Transverse colon (tissue), 4 donors: ENCODE measurements at regions not wholly inside any gene's neighbourhood (a gene's known extent, or its start where the extent isn't known, plus 50 kb on each side); places are given as distances from the start of the nearest gene placed in this dataset.

Experiments
- DNase-seq: peaks from one replicate; pipeline ENCODE4 v3.0.0-alpha.2; 2019
- H3K27ac ChIP-seq, 4 donors: fragments of 200-600 bp; sonication (generic); 2 replicates each; pipeline ENCODE4 v1.5.1; 2016 to 2018; ENCODE audit warnings: inconsistent platforms in 4 of 4
- H3K27me3 ChIP-seq: fragments of 200-600 bp; sonication (generic); 2 replicates; pipeline ENCODE4 v1.5.1; 2017; ENCODE audit warnings: inconsistent platforms
- H3K36me3 ChIP-seq, 4 donors: fragments of 200-600 bp; sonication (generic); 2 replicates each; pipeline ENCODE4 v1.5.1; 2017 to 2019; ENCODE audit warnings: inconsistent platforms in 4 of 4
- H3K4me1 ChIP-seq, 4 donors: fragments of 200-600 bp; sonication (generic); 2 replicates each; pipeline ENCODE4 v1.5.1; 2017 to 2020; ENCODE audit warnings: inconsistent platforms in 4 of 4
- H3K4me3 ChIP-seq, 4 donors: fragments of 200-600 bp; sonication (generic); 1 replicate in 1 of 4; 2 replicates in 3 of 4; pipeline versions ENCODE4 v1.5.1 to v1.6.1; 2017 to 2019; ENCODE audit warnings: inconsistent platforms in 4 of 4
- H3K9me3 ChIP-seq, 2 donors: fragments of 200-600 bp; sonication (generic); 2 replicates each; pipeline ENCODE4 v1.5.1; 2017 to 2019; ENCODE audit warnings: inconsistent platforms in 2 of 2
- EP300 ChIP-seq: sonication (generic); formaldehyde crosslinking; IDR thresholded peaks from one replicate; pipeline ENCODE4 v1.6.1; 2017; ENCODE audit warnings: antibody characterized with exemption, low read depth
- POLR2A ChIP-seq: fragments of 450-650 bp; IDR thresholded peaks from one replicate; pipeline ENCODE4 v1.6.1; 2016; ENCODE audit warnings: antibody characterized with exemption, mild to moderate bottlenecking, moderate library complexity
- POLR2AphosphoS5 ChIP-seq, 3 donors: sonication (generic); formaldehyde crosslinking; IDR thresholded peaks; one replicate each; pipeline ENCODE4 v1.6.1; 2016; ENCODE audit warnings: antibody characterized with exemption in 3 of 3
- WGBS, 2 donors: methylation state at CpG; one replicate each; pipeline ENCODE4 v1.1.5; 2018; ENCODE audit warnings: low coverage in 1 of 2; 5-methylcytosine and 5-hydroxymethylcytosine counted together
- in situ Hi-C, 4 donors: fragments of 200-750 bp; cut with MboI; loops; one replicate each; pipeline versions ENCODE4 v1.15.0 to v1.15.1; 2017; ENCODE audit warnings: low sequenced_read_pairs in 3 of 4, low pct_ligation_motif_present in 1 of 4, low pct_unique_long_range_greater_than_20kb in 1 of 4
- intact Hi-C: fragments of 100-400 bp; cut with DNase I; formaldehyde crosslinking; loops from one replicate; pipeline ENCODE4 v1.15.1; 2023; ENCODE audit warnings: low total_unique reads
- TF ChIP-seq, protein P1 (sequence below), 5 experiments: fragments of 200-600 bp in 3 of 5; fragments of 450-650 bp in 2 of 5; sonication (generic) in 3 of 5; IDR thresholded peaks; 1 replicate in 2 of 5; 2 replicates in 3 of 5; pipeline ENCODE4 v1.5.1; 2016 to 2017; ENCODE audit warnings: antibody characterized with exemption in 5 of 5, inconsistent platforms in 3 of 5, mild to moderate bottlenecking in 2 of 5, moderate library complexity in 1 of 5

DNA sequence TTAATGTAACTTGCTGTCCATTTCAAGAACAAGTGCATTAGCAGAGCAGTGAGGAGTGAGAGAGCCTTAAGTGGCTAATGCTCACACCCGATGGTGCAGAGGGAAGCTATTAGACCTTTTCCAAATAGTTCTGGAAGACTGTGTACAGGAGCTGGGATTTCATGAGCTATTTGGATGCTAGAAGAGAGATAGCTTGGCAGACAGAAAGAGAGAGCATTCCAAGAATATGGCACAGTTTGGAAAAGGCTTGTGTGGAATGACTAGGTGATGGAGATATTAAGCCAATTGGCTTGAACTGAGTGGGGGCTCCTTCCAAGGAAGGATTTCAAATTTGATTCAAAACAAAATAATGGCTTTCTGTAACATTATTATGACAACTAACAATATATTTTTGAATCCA, 1097.2 kb upstream of the TENM3 start:
- DNase-seq, result no peak
- H3K4me3 ChIP-seq, result no peak overlapping the region
- no peaks in the 10 kb centered on the region for H3K4me1 ChIP-seq
- WGBS, 2 donors, result 60 to 89% methylated on average over 1 of the region's 1 CpG
- intact Hi-C loops, result loop anchor here (10.0 kb wide), 1 partner anchor 379 kb away; no protein-coding TSS in a partner anchor
- no peak for TF ChIP-seq EP300
- no peak for TF ChIP-seq POLR2AphosphoS5 (IDR thresholded peaks at IDR 0.05)
- TF ChIP-seq, protein P1, sequence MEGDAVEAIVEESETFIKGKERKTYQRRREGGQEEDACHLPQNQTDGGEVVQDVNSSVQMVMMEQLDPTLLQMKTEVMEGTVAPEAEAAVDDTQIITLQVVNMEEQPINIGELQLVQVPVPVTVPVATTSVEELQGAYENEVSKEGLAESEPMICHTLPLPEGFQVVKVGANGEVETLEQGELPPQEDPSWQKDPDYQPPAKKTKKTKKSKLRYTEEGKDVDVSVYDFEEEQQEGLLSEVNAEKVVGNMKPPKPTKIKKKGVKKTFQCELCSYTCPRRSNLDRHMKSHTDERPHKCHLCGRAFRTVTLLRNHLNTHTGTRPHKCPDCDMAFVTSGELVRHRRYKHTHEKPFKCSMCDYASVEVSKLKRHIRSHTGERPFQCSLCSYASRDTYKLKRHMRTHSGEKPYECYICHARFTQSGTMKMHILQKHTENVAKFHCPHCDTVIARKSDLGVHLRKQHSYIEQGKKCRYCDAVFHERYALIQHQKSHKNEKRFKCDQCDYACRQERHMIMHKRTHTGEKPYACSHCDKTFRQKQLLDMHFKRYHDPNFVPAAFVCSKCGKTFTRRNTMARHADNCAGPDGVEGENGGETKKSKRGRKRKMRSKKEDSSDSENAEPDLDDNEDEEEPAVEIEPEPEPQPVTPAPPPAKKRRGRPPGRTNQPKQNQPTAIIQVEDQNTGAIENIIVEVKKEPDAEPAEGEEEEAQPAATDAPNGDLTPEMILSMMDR (IDR thresholded peaks at IDR 0.05), result no peak
- TF ChIP-seq POLR2A, result no peak
- no peaks in the 10 kb centered on the region for H3K9me3 ChIP-seq
- H3K27me3 ChIP-seq, result peaks cover 4% of the 10 kb centered on the region
- H3K36me3 ChIP-seq, result no peaks in the 10 kb centered on the region
- no peak overlapping the region for H3K27ac ChIP-seq
- in situ Hi-C loops, result loop anchor here in 2 of 4 donors (10.0 to 25.0 kb wide), 2 partner anchors 379 to 391 kb away; no protein-coding TSS in a partner anchor

DNA sequence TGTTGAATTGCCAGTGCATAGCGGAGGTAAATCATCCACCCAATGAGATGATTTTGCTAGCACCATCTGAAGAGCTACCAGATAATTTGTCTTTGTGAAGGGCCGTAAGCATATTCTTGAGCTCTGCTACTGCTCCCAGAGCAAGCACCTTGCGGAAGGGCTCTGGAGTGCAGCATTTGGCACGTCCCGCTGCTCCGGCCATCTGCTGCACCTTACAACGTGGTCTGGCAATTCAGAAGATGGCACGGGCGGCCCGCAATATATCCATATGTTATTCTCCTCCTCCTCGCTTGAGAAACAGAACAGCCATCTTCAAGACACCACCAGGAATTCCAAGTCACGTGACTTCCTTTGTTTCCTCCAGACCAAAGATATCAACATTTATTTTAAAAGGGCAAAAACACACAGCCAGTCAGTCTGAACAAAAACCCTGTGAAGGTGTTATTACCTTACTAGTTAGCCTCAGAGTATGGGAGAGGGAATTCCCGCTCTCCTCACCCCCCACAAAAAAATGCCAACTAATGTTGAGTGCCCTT, 1095.7 kb upstream of the TENM3 start:
- Histone ChIP-seq H3K27me3 (peaks cover 3% of the 10 kb centered on the region), H3K36me3 (no peaks in the 10 kb centered on the region), H3K4me1 (no peaks in the 10 kb centered on the region), H3K9me3 (no peaks in the 10 kb centered on the region), H3K4me3 (no peak overlapping the region), H3K27ac (no peak overlapping the region)
- DNase-seq, result no peak
- intact Hi-C loops (loop anchor here (10.0 kb wide), 1 partner anchor 377 kb away; no protein-coding TSS in a partner anchor), in situ Hi-C loops (loop anchor here in 2 of 4 donors (10.0 to 25.0 kb wide), 2 partner anchors 377 to 390 kb away; no protein-coding TSS in a partner anchor)
- TF ChIP-seq, protein P1 (IDR thresholded peaks at IDR 0.05), result no peak
- TF ChIP-seq POLR2A (no peak), POLR2AphosphoS5 (IDR thresholded peaks at IDR 0.05) (no peak), EP300 (no peak)
- 85 to 100% methylated on average over 1 to 13 of the region's 13 CpGs for WGBS, 2 donors

DNA sequence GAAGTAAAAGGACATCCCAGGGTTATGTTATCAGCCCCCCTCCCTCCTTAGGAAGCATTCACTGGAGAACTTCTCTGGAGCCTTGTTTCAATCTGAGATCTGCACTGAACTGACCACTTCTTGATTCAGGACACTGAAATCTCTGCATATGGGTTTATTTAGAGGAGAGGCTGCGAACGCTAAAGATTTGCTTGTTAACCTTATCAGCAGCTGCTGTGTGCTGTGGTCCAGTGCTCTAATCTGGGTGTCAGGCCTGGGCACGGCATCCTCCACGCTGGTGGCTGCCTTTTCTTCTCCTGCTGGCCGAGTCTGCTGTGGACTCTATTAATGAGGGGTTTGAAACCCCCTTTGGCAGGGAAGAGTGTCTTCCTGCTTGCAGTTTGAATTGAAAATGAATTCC, 1094.7 kb upstream of the TENM3 start:
- in situ Hi-C loops (loop anchor here in 2 of 4 donors (10.0 to 25.0 kb wide), 2 partner anchors 376 to 389 kb away; no protein-coding TSS in a partner anchor), intact Hi-C loops (loop anchor here (10.0 kb wide), 1 partner anchor 376 kb away; no protein-coding TSS in a partner anchor)
- no peaks in the 10 kb centered on the region for H3K27me3 ChIP-seq
- no peaks in the 10 kb centered on the region for H3K9me3 ChIP-seq
- DNase-seq, result no peak
- TF ChIP-seq, protein P1 (IDR thresholded peaks at IDR 0.05), result no peak
- no peak for TF ChIP-seq POLR2AphosphoS5 (IDR thresholded peaks at IDR 0.05)
- no peak for TF ChIP-seq POLR2A
- no peak for TF ChIP-seq EP300
- H3K27ac ChIP-seq, result no peak overlapping the region
- H3K4me3 ChIP-seq, result no peak overlapping the region
- no peaks in the 10 kb centered on the region for H3K4me1 ChIP-seq
- no peaks in the 10 kb centered on the region for H3K36me3 ChIP-seq
- WGBS, 2 donors, result 82% methylated on average over 5 of the region's 5 CpGs; no CpG with 5 or more reads in 1 of the 2 donors

DNA sequence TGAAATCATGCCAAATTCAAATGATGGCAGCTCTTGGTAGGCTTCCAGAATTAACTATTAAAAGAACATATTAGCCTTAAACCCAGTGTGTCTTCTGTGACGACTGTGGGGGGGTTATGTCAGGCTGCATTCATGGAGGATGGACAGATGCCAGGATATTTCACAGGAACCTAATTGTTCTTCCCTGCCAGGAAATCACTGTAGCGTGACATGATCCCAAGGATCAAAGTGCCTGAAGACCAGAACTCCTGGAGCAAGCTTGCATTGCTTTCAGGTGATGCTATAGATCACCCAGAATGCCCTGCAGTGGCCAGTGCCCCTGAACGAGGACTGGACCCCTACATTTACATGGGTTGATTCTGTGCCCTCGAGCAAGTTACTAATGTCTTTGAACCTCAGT, 1093.0 kb upstream of the TENM3 start:
- in situ Hi-C loops (no loop called here), intact Hi-C loops (no loop called here)
- Histone ChIP-seq H3K9me3 (no peaks in the 10 kb centered on the region), H3K27ac (no peak overlapping the region), H3K36me3 (no peaks in the 10 kb centered on the region), H3K27me3 (no peaks in the 10 kb centered on the region), H3K4me1 (no peaks in the 10 kb centered on the region), H3K4me3 (no peak overlapping the region)
- WGBS, 2 donors, result 35 to 36% methylated on average over 2 to 4 of the region's 4 CpGs
- DNase-seq, result no peak
- TF ChIP-seq POLR2AphosphoS5 (IDR thresholded peaks at IDR 0.05), result no peak
- TF ChIP-seq, protein P1 (IDR thresholded peaks at IDR 0.05), result no peak
- TF ChIP-seq EP300, result no peak
- TF ChIP-seq POLR2A, result no peak
